IMR-90 (cell line): ENCODE measurements at regions not wholly inside any gene's neighbourhood (a gene's known extent, or its start where the extent isn't known, plus 50 kb on each side); places are given as distances from the start of the nearest gene placed in this dataset.

Experiments used
- ATAC-seq: fragments of 200-7000 bp; cut with Tn5 transposase; 2 replicates; pipeline ENCODE4 v1.9.1; 2020; ENCODE audit warnings: low read depth, mild to moderate bottlenecking, moderate library complexity
- BruUV-seq: library from RNA; stranded (reverse); fragments of 400-500 nt; replicated peaks from 2 replicates; lab custom pipeline; 2021; lab: Mats Ljungman, UMichigan
- CTCF ChIA-PET: fragments of 300-600 bp; formaldehyde crosslinking; extraction: SDS; loops from one replicate; lab custom pipeline; 2021; ENCODE audit warnings: antibody characterized with exemption; lab: Yijun Ruan, JAX
- POLR2A ChIA-PET: fragments of 300-600 bp; sonication (Branson Sonifier 250); formaldehyde crosslinking; loops from one replicate; lab custom pipeline; 2022; ENCODE audit warnings: antibody characterized with exemption; ENCODE audit not compliant: unreplicated experiment; lab: Charles Lee
- DNase-seq: peaks from one replicate; pipeline ENCODE4 v3.0.0; 2013
- H2AFZ ChIP-seq: replicated peaks from 2 replicates; pipeline ENCODE3; 2013; ENCODE audit warnings: low read length, mild to moderate bottlenecking; ENCODE audit not compliant: poor library complexity
- H2AK5ac ChIP-seq: 2 replicates; pipeline ENCODE4 v1.6.1; 2013; ENCODE audit warnings: low read depth, low read length, inconsistent platforms
- H2AK9ac ChIP-seq: replicated peaks from 2 replicates; pipeline ENCODE3; 2013; ENCODE audit warnings: mild to moderate bottlenecking, low read depth, low read length, moderate library complexity; ENCODE audit not compliant: poor library complexity
- H2BK120ac ChIP-seq: 2 replicates; pipeline ENCODE4 v1.6.1; 2013; ENCODE audit warnings: low read depth, low read length, inconsistent platforms
- H2BK15ac ChIP-seq: 3 replicates; pipeline ENCODE4 v1.6.1; 2013; ENCODE audit warnings: low read depth, low read length, inconsistent platforms
- H2BK20ac ChIP-seq: 2 replicates; pipeline ENCODE4 v1.6.1; 2013; ENCODE audit warnings: low read depth, mild to moderate bottlenecking, inconsistent platforms, low read length, moderate library complexity
- H2BK5ac ChIP-seq: 2 replicates; pipeline ENCODE4 v1.6.1; 2013; ENCODE audit warnings: mild to moderate bottlenecking, low read depth, low read length, inconsistent platforms; ENCODE audit not compliant: poor library complexity, severe bottlenecking
- H3K14ac ChIP-seq: replicated peaks from 2 replicates; pipeline ENCODE4 v1.6.1; 2013; ENCODE audit warnings: low read depth, low read length, inconsistent platforms
- H3K18ac ChIP-seq: 2 replicates; pipeline ENCODE4 v1.6.1; 2013; ENCODE audit warnings: low read depth, low read length, control low read depth
- H3K23ac ChIP-seq: 2 replicates; pipeline ENCODE4 v1.6.1; 2013; ENCODE audit warnings: low read depth, low read length, inconsistent platforms
- H3K27ac ChIP-seq: 2 replicates; pipeline ENCODE4 v1.5.1; 2013; ENCODE audit warnings: mild to moderate bottlenecking, control low read depth, low read length; ENCODE audit not compliant: insufficient read depth
- H3K27me3 ChIP-seq: 2 replicates; pipeline ENCODE4 v1.6.1; 2013; ENCODE audit warnings: low read length; ENCODE audit not compliant: control insufficient read depth, insufficient read depth
- H3K36me3 ChIP-seq: 2 replicates; pipeline ENCODE4 v1.6.1; 2013; ENCODE audit warnings: low read length, mixed read lengths; ENCODE audit not compliant: control insufficient read depth, insufficient read depth
- H3K4ac ChIP-seq: 2 replicates; pipeline ENCODE4 v1.6.1; 2013; ENCODE audit warnings: low read depth, low read length, inconsistent platforms
- H3K4me1 ChIP-seq: 2 replicates; pipeline ENCODE4 v1.6.1; 2013; ENCODE audit warnings: low read length, mixed read lengths; ENCODE audit not compliant: control insufficient read depth, insufficient read depth
- H3K4me2 ChIP-seq: 2 replicates; pipeline ENCODE4 v1.6.1; 2013; ENCODE audit warnings: low read depth, mild to moderate bottlenecking, control low read depth, low read length, moderate library complexity
- H3K4me3 ChIP-seq: 2 replicates; pipeline ENCODE4 v1.5.1; 2013; ENCODE audit warnings: low read depth, mild to moderate bottlenecking, control low read depth, low read length, moderate library complexity; ENCODE audit not compliant: insufficient read depth
- H3K56ac ChIP-seq: 2 replicates; pipeline ENCODE4 v1.6.1; 2013; ENCODE audit warnings: low read length, inconsistent platforms; ENCODE audit not compliant: insufficient read depth; ENCODE audit errors: extremely low read depth
- H3K79me1 ChIP-seq, 2 experiments: 2 replicates each; pipeline ENCODE4 v1.6.1; 2013; ENCODE audit warnings: low read length in 2 of 2, inconsistent platforms in 1 of 2, low read depth in 1 of 2
- H3K9ac ChIP-seq: 2 replicates; pipeline ENCODE4 v1.6.1; 2013; ENCODE audit warnings: low read depth, low read length, control low read depth
- H3K9me1 ChIP-seq: 2 replicates; pipeline ENCODE4 v1.6.1; 2013; ENCODE audit warnings: low read length, inconsistent platforms; ENCODE audit not compliant: insufficient read depth
- H3K9me3 ChIP-seq: 2 replicates; pipeline ENCODE4 v1.6.1; 2013; ENCODE audit warnings: low read length; ENCODE audit not compliant: control insufficient read depth, insufficient read depth
- H4K20me1 ChIP-seq: 2 replicates; pipeline ENCODE4 v1.6.1; 2013; ENCODE audit warnings: low read length, inconsistent platforms; ENCODE audit not compliant: insufficient read depth
- H4K5ac ChIP-seq: 2 replicates; pipeline ENCODE4 v1.6.1; 2013; ENCODE audit warnings: mild to moderate bottlenecking, low read depth, low read length, control low read depth
- H4K8ac ChIP-seq, 2 experiments: 2 replicates each; pipeline ENCODE4 v1.6.1; 2013; ENCODE audit warnings: low read depth in 2 of 2, low read length in 2 of 2, control low read depth in 1 of 2, inconsistent platforms in 1 of 2
- H4K91ac ChIP-seq: 2 replicates; pipeline ENCODE4 v1.6.1; 2013; ENCODE audit warnings: low read depth, low read length, inconsistent platforms; ENCODE audit not compliant: insufficient read depth
- BHLHE40 ChIP-seq: fragments of 150-350 bp; IDR thresholded peaks from 2 replicates; pipeline ENCODE4 v1.6.1; 2016; ENCODE audit warnings: mild to moderate bottlenecking, low read depth, low read length
- CEBPB ChIP-seq: IDR thresholded peaks from 2 replicates; pipeline ENCODE4 v1.6.1; 2012; ENCODE audit warnings: low read depth, low read length, improper control_type of control experiment
- CHD1 ChIP-seq: IDR thresholded peaks from 2 replicates; pipeline ENCODE4 v1.6.1; 2012; ENCODE audit warnings: low read depth, low read length, improper control_type of control experiment
- CTCF ChIP-seq: conservative IDR thresholded peaks from 2 replicates; pipeline ENCODE4 v1.5.1; 2012; ENCODE audit warnings: mild to moderate bottlenecking, low read depth, low read length, improper control_type of control experiment
- ELK1 ChIP-seq: fragments of 150-350 bp; IDR thresholded peaks from 2 replicates; pipeline ENCODE4 v1.6.1; 2016; ENCODE audit warnings: low read depth, mild to moderate bottlenecking, low read length, moderate library complexity, borderline replicate concordance
- FOS ChIP-seq: fragments of 150-350 bp; IDR thresholded peaks from 2 replicates; pipeline ENCODE4 v1.6.1; 2016; ENCODE audit warnings: low read depth, low read length
- MAFK ChIP-seq: IDR thresholded peaks from 2 replicates; pipeline ENCODE4 v1.6.1; 2012; ENCODE audit warnings: low read depth, low read length, improper control_type of control experiment
- MAZ ChIP-seq: IDR thresholded peaks from 2 replicates; pipeline ENCODE4 v1.6.1; 2012; ENCODE audit warnings: low read depth, mild to moderate bottlenecking, low read length, improper control_type of control experiment, moderate library complexity, borderline replicate concordance
- MXI1 ChIP-seq: IDR thresholded peaks from 2 replicates; pipeline ENCODE4 v1.6.1; 2012; ENCODE audit warnings: low read depth, mild to moderate bottlenecking, low read length, moderate library complexity, borderline replicate concordance
- NFE2L2 ChIP-seq: fragments of 150-350 bp; IDR thresholded peaks from 2 replicates; pipeline ENCODE4 v1.6.1; 2016; ENCODE audit warnings: low read depth, mild to moderate bottlenecking, low read length
- POLR2A ChIP-seq: IDR thresholded peaks from 2 replicates; pipeline ENCODE4 v1.6.1; 2012; ENCODE audit warnings: mild to moderate bottlenecking, low read depth, low read length
- RAD21 ChIP-seq: IDR thresholded peaks from 2 replicates; pipeline ENCODE4 v1.6.1; 2012; ENCODE audit warnings: low read length, improper control_type of control experiment
- RCOR1 ChIP-seq: IDR thresholded peaks from 2 replicates; pipeline ENCODE4 v1.6.1; 2012; ENCODE audit warnings: mild to moderate bottlenecking, low read length, improper control_type of control experiment; ENCODE audit not compliant: insufficient replicate concordance
- RFX5 ChIP-seq: IDR thresholded peaks from 2 replicates; pipeline ENCODE4 v1.8.0; 2012; ENCODE audit warnings: low read depth, mild to moderate bottlenecking, low read length, moderate library complexity
- SMC3 ChIP-seq: fragments of 150-350 bp; IDR thresholded peaks from 2 replicates; pipeline ENCODE4 v1.6.1; 2016; ENCODE audit warnings: low read depth, mild to moderate bottlenecking, antibody characterized with exemption, low read length, moderate library complexity
- USF2 ChIP-seq: fragments of 150-350 bp; IDR thresholded peaks from 2 replicates; pipeline ENCODE4 v1.6.1; 2017; ENCODE audit warnings: mild to moderate bottlenecking, antibody characterized with exemption, low read length, low read depth
- WGBS, 2 experiments: methylation state at CpG; one replicate each; pipeline versions ENCODE4 v1.1.5 to v1.1.7; 2013; ENCODE audit warnings: missing lambda C conversion rate in 2 of 2; ENCODE audit not compliant: insufficient read length in 1 of 2; ENCODE audit errors: extremely low coverage in 2 of 2; 5-methylcytosine and 5-hydroxymethylcytosine counted together
- dilution Hi-C: fragments of 300-500 bp; cut with HindIII; formaldehyde crosslinking; loops from one replicate; pipeline ENCODE4 v1.14.3; 2018; ENCODE audit warnings: low sequenced_read_pairs; ENCODE audit not compliant: unreplicated experiment
- in situ Hi-C: fragments of 300-500 bp; cut with MboI; formaldehyde crosslinking; loops from 3 replicates; pipeline ENCODE4 v1.14.3; 2019; ENCODE audit warnings: low sequenced_read_pairs, inconsistent platforms, mixed read lengths
- intact Hi-C: fragments of 100-400 bp; cut with micrococcal nuclease; formaldehyde crosslinking; loops from 2 replicates; pipeline ENCODE4 v1.10.0; 2022

GRCh38 chr14:82854901-82855300 is 1321.2 kb upstream of the SEL1L start:
- in situ Hi-C loops (loop anchor here (10.0 kb wide), 1 partner anchor 610 kb away; no protein-coding TSS in a partner anchor), intact Hi-C loops (no loop called here), dilution Hi-C loops (no loop called here)
- Histone ChIP-seq H4K8ac (no peak overlapping the region), H2BK20ac (no peak overlapping the region), H3K27ac (no peak overlapping the region), H3K9ac (no peak overlapping the region), H3K36me3 (no peaks in the 10 kb centered on the region), H3K4ac (no peak overlapping the region), H2AFZ (no peak overlapping the region), H2BK5ac (no peak overlapping the region), H2BK15ac (no peak overlapping the region), H3K18ac (no peak overlapping the region), H3K4me2 (no peak overlapping the region), H3K9me1 (no peaks in the 10 kb centered on the region), H3K27me3 (no peaks in the 10 kb centered on the region), H3K14ac (no peak overlapping the region), H4K20me1 (no peaks in the 10 kb centered on the region), H3K4me3 (no peak overlapping the region), H2AK5ac (no peak overlapping the region), H3K56ac (no peak overlapping the region), H3K9me3 (no peaks in the 10 kb centered on the region; the same call in 1 of the 2 replicates), H3K79me1 (no peaks in the 10 kb centered on the region), H3K23ac (no peak overlapping the region), H3K4me1 (no peaks in the 10 kb centered on the region), H2AK9ac (no peak overlapping the region), H4K91ac (no peak overlapping the region), H2BK120ac (no peak overlapping the region), H4K5ac (no peak overlapping the region)
- ATAC-seq (no peak), DNase-seq (no peak)
- BruUV-seq: no TSS peak
- CTCF ChIA-PET: no interaction called here
- WGBS, 2 experiments: no CpG with 5 or more reads among the region's 1 CpG
- no peak for TF ChIP-seq CTCF
- no peak for TF ChIP-seq MAZ
- no peak for TF ChIP-seq CEBPB
- no peak for TF ChIP-seq CHD1
- TF ChIP-seq ELK1: no peak
- no peak for TF ChIP-seq SMC3
- no peak for TF ChIP-seq RCOR1
- no peak for TF ChIP-seq MAFK
- TF ChIP-seq BHLHE40: no peak
- TF ChIP-seq RFX5: no peak
- no peak for TF ChIP-seq RAD21
- no peak for TF ChIP-seq POLR2A
- TF ChIP-seq FOS: no peak
- TF ChIP-seq USF2: no peak
- TF ChIP-seq MXI1: no peak
- TF ChIP-seq NFE2L2: no peak
- POLR2A ChIA-PET: no interaction called here
